HG03469 (cell line): ENCODE measurements at regions not wholly inside any gene's neighbourhood (a gene's known extent, or its start where the extent isn't known, plus 50 kb on each side); places are given as distances from the start of the nearest gene placed in this dataset.

Experiments used
- ATAC-seq: cut with Tn5 transposase; IDR thresholded peaks from one replicate; pipeline ENCODE4 v1.9.1; 2021; ENCODE audit warnings: mild to moderate bottlenecking, moderate library complexity, moderate number of reproducible peaks; ENCODE audit not compliant: unreplicated experiment

DNA sequence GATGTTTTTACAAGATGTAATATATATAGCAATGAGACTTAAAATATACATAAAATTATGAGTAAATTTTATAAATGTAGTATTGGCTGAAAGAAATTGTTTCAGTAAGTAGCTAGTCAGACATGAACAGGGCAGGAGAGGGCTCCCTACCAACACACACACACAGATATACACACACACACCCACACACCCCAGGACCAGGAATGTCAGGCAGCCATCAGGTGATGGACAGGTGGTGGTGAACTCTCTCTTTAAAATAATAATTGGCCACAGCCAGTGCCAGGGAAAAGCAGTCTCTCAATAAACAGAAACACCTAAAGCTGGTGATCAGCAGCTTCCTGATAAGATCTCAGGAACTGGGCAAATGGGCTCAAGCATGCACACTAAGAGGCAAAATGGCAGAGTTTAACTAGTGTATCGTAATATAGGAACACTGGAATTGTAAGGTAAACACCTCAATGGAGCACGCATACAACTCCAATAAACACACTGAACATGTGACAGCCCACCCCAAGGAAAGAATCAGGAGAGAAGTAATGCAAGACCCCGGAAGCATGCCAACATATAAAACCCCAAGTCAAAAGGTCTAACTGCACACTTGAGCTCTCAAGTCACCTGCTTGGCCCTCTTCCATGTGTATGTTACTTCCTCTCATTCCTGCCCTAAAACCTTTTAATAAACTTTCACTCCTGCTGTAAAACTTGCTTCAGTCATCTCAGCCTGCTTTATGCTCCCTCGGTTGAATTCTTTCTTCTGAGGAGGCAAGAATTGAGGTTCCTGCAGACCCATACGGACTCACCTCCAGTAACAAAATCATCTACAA lies 1034.1 kb upstream of the SEMA6D start:
- ATAC-seq: no peak

DNA sequence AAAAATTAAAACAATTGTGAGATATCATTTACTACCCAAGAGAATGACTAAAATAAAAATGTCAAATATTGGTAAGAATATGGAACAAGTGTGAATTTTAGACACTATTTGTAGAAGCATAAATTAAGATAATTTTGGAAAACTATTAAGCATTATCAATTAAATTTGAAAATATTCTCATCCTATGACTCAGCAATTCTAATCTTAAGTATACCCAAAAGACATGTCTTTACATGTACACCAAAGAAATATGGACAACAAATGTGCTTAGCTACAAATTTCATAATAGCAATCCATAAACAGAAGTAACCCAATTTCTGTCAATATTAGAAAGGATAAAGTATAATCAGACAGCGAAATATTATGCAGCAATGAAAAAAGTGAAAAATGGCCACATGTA lies 1032.2 kb upstream of the SEMA6D start:
- no peak for ATAC-seq

DNA sequence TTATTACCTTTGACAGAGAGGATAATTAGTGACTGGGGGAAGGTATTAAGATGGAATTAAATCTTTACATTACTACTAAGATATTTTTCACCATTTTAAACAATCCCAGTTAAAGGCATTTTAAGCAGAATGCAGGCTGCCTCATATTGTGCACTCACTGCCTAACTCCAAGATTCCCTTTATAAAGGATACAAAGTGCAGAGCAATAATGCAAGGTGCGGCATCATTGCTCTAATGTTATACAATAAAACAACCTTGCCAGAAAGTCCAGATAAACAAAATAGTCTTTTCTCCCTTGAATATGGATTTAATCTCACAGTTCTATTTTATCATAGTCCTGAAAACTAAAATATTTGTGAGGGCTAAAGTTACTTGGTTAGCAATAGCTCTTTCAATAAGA lies 1031.6 kb upstream of the SEMA6D start:
- no peak for ATAC-seq

DNA sequence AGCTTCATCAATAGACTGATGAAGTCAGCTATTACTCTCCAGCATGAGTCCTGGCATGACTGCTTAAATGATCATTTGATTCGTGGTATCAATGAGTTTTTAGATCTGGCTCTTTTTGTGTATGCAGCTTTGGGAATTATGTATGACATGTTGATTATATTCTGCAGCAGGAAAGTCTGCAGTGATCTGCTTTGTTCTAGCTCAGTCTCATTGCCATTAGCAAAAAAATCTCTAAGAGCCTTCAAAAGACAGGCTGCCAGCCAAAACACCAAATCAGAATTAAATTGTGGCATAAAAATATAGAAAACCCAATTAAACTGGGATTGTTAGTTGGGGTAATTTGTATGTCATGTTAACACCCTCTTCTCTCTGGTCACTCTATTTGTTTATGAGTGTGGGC lies 1021.0 kb upstream of the SEMA6D start:
- no peak for ATAC-seq

DNA sequence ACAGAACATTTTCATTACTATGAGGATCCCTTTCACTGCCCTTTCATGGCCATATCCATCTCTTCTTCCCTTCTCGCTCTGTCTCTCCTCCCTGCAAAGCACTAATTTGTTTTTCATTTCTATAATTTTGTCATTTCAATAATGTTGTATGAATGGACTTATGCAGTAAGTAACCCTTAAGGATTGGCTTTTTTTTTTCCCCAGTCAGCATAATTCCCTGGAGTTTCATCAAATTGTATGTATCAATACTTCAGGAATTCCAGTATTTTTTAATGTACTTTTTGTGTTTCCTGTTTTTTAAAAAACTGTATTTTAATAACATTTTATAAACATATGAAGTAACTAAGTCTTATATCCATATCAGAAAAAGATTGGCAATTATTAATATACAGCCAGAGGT lies 1016.0 kb upstream of the SEMA6D start:
- no peak for ATAC-seq

DNA sequence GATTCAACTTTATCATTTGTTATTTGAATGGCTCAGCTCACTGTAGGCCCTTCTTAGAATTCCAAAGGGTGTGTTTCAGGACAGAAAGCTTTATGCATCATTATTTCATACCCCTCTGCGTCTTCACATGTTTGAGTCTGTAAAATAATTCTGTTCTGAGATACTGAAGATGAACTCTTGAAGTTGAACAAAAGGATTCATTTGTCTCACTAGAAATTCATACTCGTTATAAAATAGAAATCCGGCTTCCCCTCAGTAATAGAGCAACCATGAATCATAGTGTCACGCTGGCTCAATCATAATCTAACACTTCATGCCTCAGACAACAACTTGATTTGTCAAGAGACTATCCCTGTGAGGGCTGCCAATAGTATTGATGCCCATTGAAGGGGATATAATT lies 1015.4 kb upstream of the SEMA6D start:
- ATAC-seq: no peak

DNA sequence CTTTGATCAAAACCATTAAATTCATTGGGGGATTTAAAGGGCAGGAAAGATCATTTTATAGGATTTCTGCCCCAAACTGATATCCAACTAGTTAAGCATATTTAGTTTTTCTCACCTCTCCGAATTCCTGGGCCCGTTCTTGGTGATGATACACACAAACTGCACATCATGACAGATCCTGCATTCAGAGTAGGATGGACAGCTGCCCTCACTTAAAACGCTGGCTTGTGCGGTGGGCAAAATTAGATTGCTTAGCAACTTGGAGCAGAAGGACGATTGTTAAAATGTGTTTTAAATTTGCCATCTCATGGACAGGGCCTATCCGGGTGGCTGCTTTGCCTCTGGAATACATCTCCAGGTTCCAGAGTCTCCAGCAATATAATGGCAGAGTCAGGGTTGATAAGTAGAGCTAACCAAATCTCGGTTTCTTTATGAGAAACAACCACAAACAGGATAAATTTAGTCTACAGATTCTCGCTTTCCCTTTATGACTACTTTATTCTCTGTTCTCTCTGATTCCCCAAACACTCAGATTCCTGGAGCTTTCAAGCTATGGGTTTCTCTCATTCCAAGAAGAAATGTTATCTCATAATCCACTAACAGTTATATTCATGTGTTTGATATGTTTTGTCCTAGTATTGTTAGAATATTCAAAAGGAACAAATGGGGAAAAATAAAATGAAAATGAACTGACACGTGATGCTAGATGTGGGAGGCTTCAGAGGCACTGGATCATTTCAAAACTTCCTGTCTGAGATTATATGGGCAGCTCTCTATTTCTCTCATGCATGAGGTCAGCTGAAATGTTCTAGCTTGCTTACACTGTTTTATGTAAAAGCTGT lies 1014.1 kb upstream of the SEMA6D start:
- ATAC-seq: peak; percentile 63

DNA sequence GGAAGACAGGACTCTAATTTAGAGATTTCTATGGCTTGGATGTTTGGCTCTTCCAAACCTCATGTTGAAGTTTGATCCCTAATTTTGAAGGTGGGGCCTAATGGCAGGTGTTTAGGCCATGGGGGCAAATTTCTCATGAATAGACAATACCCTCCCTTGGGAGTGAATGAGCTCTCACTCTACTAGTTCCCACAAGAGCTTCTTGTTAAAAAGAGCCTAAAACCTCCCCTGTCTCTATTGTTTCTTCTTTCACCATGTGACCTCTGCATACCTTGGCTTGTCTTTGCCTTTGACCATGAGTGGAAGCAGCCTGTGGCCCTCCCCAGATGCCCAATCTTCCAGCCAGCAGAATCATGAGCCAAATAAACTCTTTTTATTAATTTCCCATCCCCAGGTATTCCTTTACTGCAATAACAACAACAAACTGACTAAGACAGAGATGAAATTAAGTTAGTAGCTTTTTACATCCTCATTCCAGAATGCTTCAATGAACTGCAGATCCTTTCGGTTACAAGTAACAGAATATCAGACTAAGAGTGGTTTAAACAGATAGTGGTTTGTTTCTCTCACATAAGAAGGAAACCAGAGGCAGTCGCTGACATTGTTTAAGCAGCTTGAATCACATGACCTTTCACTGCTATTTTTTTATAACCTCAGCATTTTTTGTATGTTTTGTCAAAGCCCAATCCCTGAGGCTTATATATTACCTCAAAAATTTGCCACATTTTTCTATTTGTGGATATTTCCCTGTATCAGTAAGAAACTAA lies 1013.3 kb upstream of the SEMA6D start:
- ATAC-seq: peak; percentile 43

DNA sequence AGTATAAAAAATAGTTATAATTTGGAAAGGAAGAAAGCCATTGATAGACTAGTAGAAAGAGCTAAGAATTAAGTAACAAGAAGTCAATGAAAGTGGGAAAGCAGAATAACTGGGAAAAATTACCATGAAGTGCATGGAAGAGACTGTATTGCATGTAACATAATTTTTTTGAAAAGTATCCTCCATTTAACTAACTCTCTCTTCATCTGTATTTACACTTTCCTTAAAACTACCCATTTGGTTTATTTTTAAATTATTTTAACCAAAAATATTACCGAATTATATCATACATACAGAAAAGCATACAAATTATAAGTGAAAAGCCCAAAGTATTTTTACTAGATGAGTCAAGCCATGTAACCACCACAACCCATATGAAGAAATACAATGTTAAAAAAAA lies 1009.9 kb upstream of the SEMA6D start:
- no peak for ATAC-seq

DNA sequence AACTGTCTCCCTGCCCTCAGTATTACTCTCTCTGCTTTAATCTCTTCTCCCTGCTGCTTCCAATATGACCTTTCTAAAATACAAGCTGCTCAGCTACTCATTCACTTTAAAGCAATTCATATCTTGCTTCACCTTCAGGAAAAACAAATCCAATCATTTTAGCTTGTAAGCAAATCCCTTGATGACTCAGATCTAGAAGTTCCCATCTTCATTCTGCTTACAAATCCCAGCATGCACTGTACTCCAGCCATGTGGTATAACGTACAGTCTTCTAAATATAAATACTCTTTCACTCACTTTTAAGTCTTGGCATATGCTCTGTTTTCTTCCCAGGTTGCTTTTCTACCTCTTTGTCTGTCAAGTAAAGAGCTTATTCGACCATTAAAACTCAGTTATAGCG lies 1009.1 kb upstream of the SEMA6D start:
- no peak for ATAC-seq

DNA sequence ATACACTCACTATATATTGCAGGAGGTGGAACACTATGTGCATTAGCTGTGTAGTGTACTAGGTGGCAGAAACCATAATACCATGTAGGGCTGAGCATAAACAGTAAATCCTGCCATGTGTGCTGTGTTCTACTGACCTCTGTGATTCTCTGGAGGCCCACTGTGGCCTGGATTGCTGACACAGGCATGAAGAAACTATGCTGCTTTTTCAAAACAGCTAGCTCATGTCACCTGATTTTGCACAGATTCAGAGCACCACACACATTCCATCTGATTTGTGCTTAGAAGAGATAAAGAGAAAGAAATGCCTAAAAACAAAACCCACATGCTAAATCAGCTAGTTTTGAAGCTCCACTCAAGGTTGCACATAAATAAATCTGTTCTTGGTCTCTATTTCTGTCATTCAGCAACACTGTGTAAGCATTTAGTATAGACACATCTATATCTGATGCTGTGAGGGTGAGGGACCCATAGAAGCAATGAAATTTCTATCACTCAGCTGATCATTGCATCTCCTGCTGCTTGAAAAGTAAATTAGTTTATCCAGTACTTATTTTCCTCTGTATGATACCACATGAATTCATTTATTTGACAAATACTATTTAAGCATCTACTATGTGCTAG lies 1007.7 kb upstream of the SEMA6D start:
- ATAC-seq: no peak

DNA sequence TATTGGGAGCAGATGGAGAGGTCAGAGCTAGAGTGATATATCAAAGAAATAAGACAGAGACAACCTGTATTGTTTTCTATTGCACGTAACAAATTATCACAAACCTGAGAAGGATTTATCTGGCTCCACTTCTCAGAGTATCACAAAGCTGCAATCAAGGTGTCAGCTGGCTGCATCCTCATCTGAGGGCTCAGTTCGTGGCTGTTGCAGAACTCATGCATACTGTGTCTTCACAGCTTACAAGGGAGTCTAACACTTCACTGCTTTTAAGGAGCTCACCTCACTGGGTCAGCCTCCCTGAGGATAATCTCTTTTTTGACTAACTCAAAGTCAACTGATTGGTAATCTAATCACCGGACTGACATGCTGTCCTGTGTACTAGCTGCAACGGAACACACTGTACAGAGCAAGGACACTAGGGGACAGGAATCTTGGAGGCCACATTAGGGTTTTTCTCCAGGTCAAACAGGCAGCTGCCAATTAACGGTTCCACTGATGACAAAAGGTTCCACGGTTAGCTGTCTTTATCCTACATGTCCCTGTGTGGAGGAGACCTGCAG lies 1006.8 kb upstream of the SEMA6D start:
- no peak for ATAC-seq

DNA sequence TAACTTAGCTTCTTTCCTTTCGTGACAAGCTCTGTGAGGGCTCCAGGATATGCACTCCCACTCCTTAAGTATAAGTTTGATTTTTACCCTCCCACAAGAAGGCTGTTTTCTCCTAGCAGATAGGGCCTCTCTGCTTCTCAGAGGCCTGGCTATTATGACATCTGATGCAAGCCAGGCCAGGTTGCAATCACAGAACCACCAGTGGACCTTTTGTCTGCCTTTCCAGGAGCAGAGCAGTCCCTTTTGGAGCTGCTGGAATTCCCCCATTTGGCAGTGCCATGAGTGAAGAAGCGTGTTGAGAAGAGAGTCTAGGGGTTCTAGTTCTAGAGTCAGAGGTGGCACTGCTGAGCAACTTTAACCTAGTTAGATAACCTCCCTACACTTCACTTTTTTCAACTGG lies 1004.3 kb upstream of the SEMA6D start:
- ATAC-seq: no peak

DNA sequence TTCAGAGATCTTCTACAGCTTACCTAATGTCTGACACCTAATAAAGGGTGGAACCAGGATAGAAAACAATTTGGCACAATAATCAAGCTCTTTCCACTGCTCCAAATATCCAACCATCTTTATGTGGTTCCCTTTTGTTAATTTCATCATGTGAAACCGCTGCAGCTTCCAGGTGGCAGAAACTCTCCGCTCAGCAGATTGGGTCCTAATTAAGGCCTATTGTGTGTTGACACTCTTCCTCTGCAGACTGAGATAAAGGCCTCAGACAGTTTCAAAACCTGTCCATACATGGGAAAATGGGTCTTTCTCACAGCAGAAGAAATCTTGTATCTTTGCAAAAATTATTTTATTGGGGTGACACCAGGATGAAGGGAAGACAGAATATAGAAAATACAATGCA lies 1002.4 kb upstream of the SEMA6D start:
- no peak for ATAC-seq

DNA sequence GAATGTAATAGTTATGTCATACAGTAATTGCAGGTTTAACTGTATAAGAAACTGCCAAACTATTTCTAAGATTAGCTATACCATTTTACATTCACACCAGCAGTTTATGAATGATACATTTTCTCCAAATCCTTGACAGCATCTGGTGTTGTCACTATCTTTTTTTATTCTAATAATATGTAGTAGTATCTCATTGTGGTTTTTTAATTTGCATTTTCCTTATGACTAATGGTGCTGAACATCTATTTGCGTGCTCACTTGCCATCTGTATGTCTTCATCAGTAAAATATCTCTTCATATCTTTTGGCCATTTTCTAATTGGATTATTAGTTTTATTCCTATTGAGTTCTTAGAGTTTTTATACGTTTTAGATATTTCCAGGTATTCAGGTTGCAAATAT lies 994.0 kb upstream of the SEMA6D start:
- ATAC-seq: no peak

DNA sequence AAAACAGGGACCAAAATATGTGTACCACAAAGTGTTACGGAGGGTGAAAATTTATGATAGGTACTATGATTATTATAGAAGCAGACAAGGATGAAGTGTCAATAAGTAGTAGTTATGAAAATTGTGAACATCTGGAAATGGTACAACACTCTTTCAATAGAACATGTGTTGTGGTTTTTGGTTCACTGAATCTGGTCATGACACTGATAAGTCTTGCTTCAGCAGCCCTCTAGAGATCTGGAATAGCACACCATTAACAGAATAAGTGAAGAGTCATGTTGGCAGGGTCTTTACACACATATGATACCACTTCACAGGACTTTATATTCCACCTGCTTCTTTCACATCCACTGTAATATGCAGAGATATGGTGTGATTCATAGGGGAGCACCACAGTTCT lies 985.2 kb upstream of the SEMA6D start:
- ATAC-seq: peak; percentile 52

DNA sequence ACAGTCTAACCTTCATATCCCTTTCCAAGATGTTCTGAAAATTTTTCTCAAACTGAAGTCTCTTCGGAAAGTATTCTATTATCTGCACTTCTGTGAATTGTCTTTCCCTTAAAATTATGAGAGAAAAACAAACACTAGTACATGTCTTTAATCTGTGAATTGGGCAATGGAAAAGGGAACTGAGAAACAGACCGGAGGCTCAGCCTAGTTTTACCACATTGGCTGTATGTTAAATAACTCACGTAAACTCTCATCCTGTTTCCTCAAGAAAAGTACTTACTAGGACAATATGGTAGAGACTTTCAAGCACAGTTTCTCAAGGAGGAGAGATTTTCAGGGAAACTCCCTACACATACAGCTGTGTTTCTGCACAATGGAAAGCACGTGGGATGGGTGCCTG lies 982.2 kb upstream of the SEMA6D start:
- no peak for ATAC-seq

DNA sequence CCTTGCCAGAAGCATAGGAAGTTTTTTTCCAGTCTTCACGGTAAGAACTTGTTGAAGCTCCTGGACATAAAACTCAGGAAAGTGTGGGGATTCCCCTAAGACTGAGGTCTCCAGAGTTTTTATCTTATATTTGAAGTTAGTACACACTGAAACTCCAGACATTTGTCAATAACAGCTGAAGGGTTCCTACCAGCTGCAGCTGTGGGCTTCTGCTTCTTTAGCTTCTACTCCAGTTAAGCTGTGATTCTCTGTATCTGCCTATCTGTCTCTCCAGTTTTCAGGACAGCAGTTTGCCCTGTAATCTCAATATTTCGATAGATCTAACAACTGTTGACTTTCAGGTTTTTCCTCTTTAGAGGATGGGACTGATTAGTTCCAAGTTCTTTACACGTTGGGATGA lies 966.0 kb upstream of the SEMA6D start:
- ATAC-seq: no peak

DNA sequence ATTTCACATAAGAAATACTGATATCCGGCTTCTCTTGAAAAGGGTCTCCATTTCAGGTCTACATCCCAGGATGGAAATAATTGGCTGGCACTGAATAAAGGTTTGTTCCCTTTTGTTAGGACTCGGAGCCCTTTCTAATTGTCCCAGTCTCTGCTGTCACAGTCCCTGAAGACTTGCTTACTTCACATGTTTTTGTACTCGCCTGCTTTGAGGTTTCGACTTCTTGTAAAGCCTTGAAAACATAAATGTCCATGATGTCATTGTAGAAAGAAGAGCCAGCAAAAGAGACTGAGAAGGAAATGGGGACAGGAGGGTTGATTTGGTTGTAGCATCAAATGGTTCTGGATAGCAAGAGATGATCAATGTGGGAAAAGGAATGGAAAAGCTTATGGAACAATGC lies 963.4 kb upstream of the SEMA6D start:
- ATAC-seq: no peak

DNA sequence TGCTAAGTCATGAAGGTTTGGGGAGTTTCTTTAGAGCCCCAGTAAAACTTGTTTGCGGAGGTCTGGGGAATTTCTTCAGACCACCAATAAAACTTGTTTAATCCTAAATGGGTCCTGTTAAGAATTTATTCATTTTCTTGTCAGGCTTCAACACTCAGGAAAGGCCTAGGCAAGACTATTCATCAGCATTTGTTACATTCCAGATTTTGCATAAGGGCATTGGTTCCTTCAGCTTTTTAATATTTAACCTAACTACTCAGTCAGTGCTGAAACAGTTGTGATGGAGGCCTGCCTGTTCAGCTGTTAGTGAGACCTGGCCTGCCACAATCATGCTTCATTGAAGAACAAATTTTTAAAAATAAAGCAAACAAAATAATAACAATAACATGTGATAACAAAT lies 954.2 kb upstream of the SEMA6D start:
- ATAC-seq: no peak

DNA sequence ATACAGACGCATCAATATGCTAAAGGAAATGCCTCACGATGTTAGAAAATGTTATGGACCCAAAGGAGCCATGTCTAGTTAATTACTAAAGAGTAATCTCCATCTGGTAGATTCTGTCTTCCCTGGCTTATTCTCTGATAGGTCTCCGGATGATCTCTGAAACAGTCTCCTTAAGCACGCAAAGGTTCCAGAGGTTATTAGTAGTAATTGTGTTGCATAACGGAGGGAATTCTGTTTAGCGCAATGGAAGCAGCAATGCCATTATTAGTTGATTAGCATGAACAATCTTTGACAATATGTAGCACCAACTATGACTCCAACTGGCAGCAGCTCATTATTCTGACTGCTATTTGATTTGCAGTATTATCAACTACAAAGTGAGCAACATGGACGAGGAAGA lies 952.5 kb upstream of the SEMA6D start:
- no peak for ATAC-seq
